HG02763 (cell line): ENCODE measurements at regions not wholly inside any gene's neighbourhood (a gene's known extent, or its start where the extent isn't known, plus 50 kb on each side); places are given as distances from the start of the nearest gene placed in this dataset.

ENCODE experiments used
- ATAC-seq: cut with Tn5 transposase; IDR thresholded peaks from one replicate; pipeline ENCODE4 v1.9.1; 2021; ENCODE audit warnings: mild to moderate bottlenecking, moderate library complexity; ENCODE audit not compliant: unreplicated experiment

GRCh38 chr7:52085610-52086009 is 769.0 kb upstream of the COBL start:
- ATAC-seq = no peak

GRCh38 chr7:52080493-52080892 is 763.9 kb upstream of the COBL start:
- ATAC-seq = no peak

- no peak for ATAC-seq
Measured at GRCh38 chr7:52079726-52080125, 763.1 kb upstream of the COBL start.

- no peak for ATAC-seq
Measured at GRCh38 chr7:52077571-52077970, 761.0 kb upstream of the COBL start.

- no peak for ATAC-seq
Measured at GRCh38 chr7:52074912-52075311, 758.3 kb upstream of the COBL start.

GRCh38 chr7:52074071-52074470 is 757.5 kb upstream of the COBL start:
- no peak for ATAC-seq

- ATAC-seq = no peak
Measured at GRCh38 chr7:52071744-52072143, 755.1 kb upstream of the COBL start.

- ATAC-seq = no peak
Measured at GRCh38 chr7:52064493-52064892, 747.9 kb upstream of the COBL start.

GRCh38 chr7:52061666-52062065 is 745.1 kb upstream of the COBL start:
- no peak for ATAC-seq

GRCh38 chr7:52053525-52053924 is 736.9 kb upstream of the COBL start:
- ATAC-seq = no peak

GRCh38 chr7:52030722-52031121 is 714.1 kb upstream of the COBL start:
- no peak for ATAC-seq

GRCh38 chr7:52026140-52026539 is 709.5 kb upstream of the COBL start:
- ATAC-seq = no peak

GRCh38 chr7:52021343-52021742 is 704.7 kb upstream of the COBL start:
- no peak for ATAC-seq

GRCh38 chr7:52018680-52019054 is 702.1 kb upstream of the COBL start:
- ATAC-seq = no peak

- no peak for ATAC-seq
Measured at GRCh38 chr7:52017802-52018679, 701.4 kb upstream of the COBL start.

GRCh38 chr7:52009181-52009580 is 692.6 kb upstream of the COBL start:
- no peak for ATAC-seq

GRCh38 chr7:52006674-52007073 is 690.1 kb upstream of the COBL start:
- no peak for ATAC-seq

GRCh38 chr7:52005613-52006012 is 689.0 kb upstream of the COBL start:
- no peak for ATAC-seq

- no peak for ATAC-seq
Measured at GRCh38 chr7:51995596-51996179, 679.1 kb upstream of the COBL start.

GRCh38 chr7:51982653-51983052 is 666.0 kb upstream of the COBL start:
- no peak for ATAC-seq

GRCh38 chr7:51980812-51981211 is 664.2 kb upstream of the COBL start:
- ATAC-seq = no peak

GRCh38 chr7:51980313-51980712 is 663.7 kb upstream of the COBL start:
- no peak for ATAC-seq

- no peak for ATAC-seq
Measured at GRCh38 chr7:51977913-51978312, 661.3 kb upstream of the COBL start.
